C4-2B (cell line): ENCODE measurements at regions not wholly inside any gene's neighbourhood (a gene's known extent, or its start where the extent isn't known, plus 50 kb on each side); places are given as distances from the start of the nearest gene placed in this dataset.

Source experiments
- H3K27ac ChIP-seq: fragments of 450-650 bp; 2 replicates; pipeline ENCODE4 v1.5.1; 2017
- ZFX ChIP-seq: fragments of 450-650 bp; IDR thresholded peaks from 2 replicates; pipeline ENCODE4 v1.6.1; 2017
- TF ChIP-seq, protein P1 (sequence below): fragments of 450-650 bp; conservative IDR thresholded peaks from 2 replicates; pipeline ENCODE4 v1.5.1; 2017; ENCODE audit warnings: mild to moderate bottlenecking

DNA sequence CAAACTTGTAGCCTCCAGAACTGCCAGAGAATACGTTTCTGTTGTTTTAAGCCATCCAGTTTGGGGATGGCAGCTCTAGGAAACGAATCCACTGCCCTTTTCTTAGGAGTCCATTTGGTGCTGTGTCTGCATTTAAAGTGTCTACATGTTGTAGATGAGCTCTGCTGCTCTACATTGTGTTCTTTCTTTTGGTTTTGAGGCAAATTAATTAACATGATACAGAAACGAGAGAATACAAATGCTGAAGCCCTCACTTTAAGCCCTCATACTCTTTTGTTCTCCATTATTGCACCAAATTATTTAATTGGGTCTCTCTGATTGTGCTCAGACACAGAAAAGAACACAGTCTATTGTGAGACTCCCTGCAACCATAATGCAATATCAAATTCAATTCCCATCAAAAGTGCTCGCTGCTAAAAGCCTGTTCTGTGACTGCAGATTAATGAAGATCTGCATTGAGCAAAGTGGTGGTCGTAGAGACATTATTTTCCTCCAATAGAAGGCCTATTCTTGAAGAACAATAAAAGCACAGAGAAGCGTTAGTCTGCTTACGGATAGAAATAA lies 166.3 kb upstream of the SOX21 start:
- H3K27ac ChIP-seq = no peak overlapping the region
- TF ChIP-seq, protein P1, sequence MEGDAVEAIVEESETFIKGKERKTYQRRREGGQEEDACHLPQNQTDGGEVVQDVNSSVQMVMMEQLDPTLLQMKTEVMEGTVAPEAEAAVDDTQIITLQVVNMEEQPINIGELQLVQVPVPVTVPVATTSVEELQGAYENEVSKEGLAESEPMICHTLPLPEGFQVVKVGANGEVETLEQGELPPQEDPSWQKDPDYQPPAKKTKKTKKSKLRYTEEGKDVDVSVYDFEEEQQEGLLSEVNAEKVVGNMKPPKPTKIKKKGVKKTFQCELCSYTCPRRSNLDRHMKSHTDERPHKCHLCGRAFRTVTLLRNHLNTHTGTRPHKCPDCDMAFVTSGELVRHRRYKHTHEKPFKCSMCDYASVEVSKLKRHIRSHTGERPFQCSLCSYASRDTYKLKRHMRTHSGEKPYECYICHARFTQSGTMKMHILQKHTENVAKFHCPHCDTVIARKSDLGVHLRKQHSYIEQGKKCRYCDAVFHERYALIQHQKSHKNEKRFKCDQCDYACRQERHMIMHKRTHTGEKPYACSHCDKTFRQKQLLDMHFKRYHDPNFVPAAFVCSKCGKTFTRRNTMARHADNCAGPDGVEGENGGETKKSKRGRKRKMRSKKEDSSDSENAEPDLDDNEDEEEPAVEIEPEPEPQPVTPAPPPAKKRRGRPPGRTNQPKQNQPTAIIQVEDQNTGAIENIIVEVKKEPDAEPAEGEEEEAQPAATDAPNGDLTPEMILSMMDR = no peak
- TF ChIP-seq ZFX = no peak

DNA sequence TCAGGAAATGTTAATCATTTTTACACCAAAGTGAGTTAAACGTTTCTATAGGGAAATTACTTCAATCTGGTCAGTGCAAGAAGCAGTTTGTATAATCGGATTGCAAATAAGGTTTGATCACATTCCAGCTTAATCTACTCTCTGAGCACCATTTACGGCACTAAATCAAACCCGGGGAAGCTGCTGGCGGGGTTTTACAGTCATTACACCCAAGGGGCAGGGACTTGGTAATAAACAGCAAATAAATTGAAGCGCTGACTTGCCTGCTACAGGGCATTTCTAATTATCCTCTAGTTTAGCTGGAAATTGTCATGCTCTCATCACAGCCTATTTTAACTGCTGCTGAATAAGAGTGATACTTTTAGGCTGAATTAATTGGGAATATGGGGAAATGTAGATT lies 152.1 kb upstream of the SOX21 start:
- H3K27ac ChIP-seq = no peak overlapping the region
- TF ChIP-seq ZFX = no peak
- TF ChIP-seq, protein P1 = no peak

DNA sequence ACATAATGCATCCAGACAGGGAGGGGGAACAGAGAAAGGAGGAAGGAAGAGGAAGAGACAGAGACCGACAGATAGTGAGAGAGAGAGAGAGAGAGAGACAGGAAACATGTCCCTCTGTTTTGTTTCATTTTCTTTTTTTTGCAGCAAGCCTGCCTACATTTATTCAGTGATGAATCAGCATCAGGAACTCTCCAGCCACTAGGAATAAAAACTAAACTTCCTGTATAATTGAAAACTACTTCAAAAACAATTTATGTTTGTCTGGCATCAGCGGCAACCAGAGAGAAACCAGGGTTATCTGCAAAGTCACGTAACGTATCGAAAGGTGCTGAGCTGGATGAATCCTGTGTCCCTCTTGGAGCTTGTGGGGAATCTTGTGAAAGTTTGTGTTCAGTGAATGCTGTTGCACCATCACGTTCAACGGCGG lies 148.6 kb upstream of the SOX21 start:
- H3K27ac ChIP-seq = no peak overlapping the region
- no peak for TF ChIP-seq ZFX
- TF ChIP-seq, protein P1 = no peak

DNA sequence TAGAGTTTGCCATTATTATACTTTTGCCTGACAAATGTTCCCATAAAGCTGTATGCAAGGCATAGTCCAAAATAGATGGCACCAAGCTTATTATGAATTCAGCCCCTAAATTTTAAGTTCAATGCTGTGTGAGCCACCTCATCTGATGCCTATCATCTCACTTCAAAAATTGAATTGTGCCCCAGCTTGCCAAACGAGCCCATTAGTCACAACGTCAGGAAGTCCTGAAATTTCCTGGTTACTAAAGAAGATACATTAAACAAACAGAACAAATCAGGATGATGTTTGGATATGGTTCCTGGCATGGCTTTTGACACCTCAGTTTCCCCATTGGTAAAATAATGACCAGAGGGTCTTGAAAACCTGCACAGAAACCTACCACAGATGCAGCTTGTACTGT lies 147.5 kb upstream of the SOX21 start:
- TF ChIP-seq ZFX = no peak
- TF ChIP-seq, protein P1 = no peak
- no peak overlapping the region for H3K27ac ChIP-seq

DNA sequence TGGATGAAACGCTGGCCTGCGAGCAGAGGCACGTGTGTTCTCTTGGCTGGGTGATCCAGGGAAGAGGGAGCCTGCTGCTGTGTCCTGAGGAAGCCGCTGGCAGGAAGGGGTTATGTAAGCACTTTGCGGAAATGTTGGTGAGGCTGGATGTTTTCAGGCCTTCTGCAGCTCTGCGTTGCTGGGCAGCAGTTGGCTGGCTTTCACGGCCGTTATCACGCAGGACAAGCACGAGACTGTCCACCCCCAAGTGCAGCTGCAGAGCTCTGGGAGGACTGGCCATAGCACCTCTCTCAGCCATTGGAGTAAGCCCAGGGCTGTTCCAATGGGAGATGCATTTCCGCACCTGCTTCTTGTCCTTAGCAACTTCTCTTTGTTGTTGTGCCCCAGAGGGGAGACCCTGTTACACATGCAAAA lies 146.9 kb upstream of the SOX21 start:
- no peak overlapping the region for H3K27ac ChIP-seq
- no peak for TF ChIP-seq ZFX
- TF ChIP-seq, protein P1 = no peak

DNA sequence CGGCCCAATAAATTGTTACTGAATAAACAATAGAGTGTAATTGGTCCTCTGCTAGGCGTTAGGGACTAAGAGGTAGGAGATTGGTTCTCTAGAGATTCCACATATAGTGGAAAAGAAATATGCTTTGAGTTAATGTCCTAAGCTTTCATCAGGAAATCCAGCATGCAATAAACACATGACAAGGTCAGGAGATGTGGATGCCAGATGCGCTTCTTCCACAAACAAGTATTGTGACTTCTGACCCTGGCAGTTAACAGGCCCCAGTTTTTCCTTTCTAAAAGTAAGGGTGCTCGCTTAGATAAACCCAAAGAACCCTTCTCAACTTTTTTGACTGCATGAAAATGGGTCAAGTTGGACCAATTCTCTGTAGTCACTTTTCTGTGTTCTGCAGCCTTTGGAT lies 146.5 kb upstream of the SOX21 start:
- H3K27ac ChIP-seq = no peak overlapping the region
- no peak for TF ChIP-seq ZFX
- TF ChIP-seq, protein P1 = no peak

DNA sequence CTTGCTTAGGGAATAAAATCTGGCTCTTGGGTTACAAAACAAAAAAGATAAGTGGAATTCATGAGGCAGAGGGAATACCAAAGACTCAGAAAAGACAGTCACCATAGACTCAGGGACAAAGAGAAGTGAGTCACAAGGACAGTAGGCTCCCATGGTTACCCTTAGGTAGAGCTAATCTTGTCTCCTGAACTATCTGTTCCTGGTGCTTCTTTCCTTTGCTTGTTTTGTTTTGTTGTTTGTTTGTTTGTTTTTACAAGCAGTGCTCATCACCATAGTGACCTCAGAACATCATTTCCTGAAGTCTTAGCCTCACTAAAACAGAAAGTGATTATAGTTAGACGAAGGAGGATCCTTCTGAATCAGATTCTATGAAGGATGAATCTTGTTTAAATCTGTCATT lies 142.3 kb upstream of the SOX21 start:
- TF ChIP-seq, protein P1 = no peak
- TF ChIP-seq ZFX = no peak
- H3K27ac ChIP-seq = no peak overlapping the region
